Gastrocnemius medialis (tissue), 4 donors: ENCODE measurements at regions not wholly inside any gene's neighbourhood (a gene's known extent, or its start where the extent isn't known, plus 50 kb on each side); places are given as distances from the start of the nearest gene placed in this dataset.

Source experiments
- ATAC-seq, 2 donors: fragments of 150-250 bp; one replicate each; pipeline ENCODE4 v1.9.1; 2016
- DNase-seq, 2 donors: peaks; one replicate each; pipeline ENCODE4 v3.0.0-alpha.2; 2019
- H3K27ac ChIP-seq, 4 donors: fragments of 200-600 bp; sonication (generic); 1 replicate in 1 of 4; 2 replicates in 3 of 4; pipeline ENCODE4 v1.5.1; 2016 to 2018; ENCODE audit warnings: mild to moderate bottlenecking in 2 of 4, moderate library complexity in 1 of 4
- H3K27me3 ChIP-seq, 3 donors: fragments of 200-600 bp; sonication (generic) in 2 of 3; 1 replicate in 1 of 3; 2 replicates in 2 of 3; pipeline versions ENCODE4 v1.5.1 to v1.6.0; 2016 to 2019; ENCODE audit warnings: mild to moderate bottlenecking in 1 of 3, moderate library complexity in 1 of 3
- H3K36me3 ChIP-seq, 2 donors: fragments of 200-600 bp; sonication (generic) in 1 of 2; one replicate each; pipeline ENCODE4 v1.5.1; 2017 to 2018
- H3K4me1 ChIP-seq, 2 donors: fragments of 200-600 bp; sonication (generic) in 1 of 2; one replicate each; pipeline ENCODE4 v1.5.1; 2016 to 2017; ENCODE audit warnings: mild to moderate bottlenecking in 2 of 2
- H3K4me3 ChIP-seq, 4 donors: fragments of 200-600 bp; sonication (generic) in 3 of 4; 1 replicate in 1 of 4; 2 replicates in 3 of 4; pipeline ENCODE4 v1.5.1; 2016 to 2019; ENCODE audit warnings: mild to moderate bottlenecking in 2 of 4
- H3K9me3 ChIP-seq, 3 donors: fragments of 200-600 bp; sonication (generic) in 2 of 3; 1 replicate in 1 of 3; 2 replicates in 2 of 3; pipeline ENCODE4 v1.5.1; 2016 to 2019
- POLR2A ChIP-seq, 2 donors: fragments of 450-650 bp; IDR thresholded peaks; one replicate each; pipeline ENCODE4 v1.6.1; 2017; ENCODE audit warnings: antibody characterized with exemption in 2 of 2, mild to moderate bottlenecking in 2 of 2, moderate library complexity in 2 of 2
- in situ Hi-C, 4 donors: fragments of 200-750 bp; cut with MboI; loops; one replicate each; pipeline versions ENCODE4 v1.15.0 to v1.8.0; 2017; ENCODE audit warnings: low sequenced_read_pairs in 4 of 4
- intact Hi-C: fragments of 100-400 bp; cut with DNase I; formaldehyde crosslinking; loops from one replicate; pipeline ENCODE4 v1.15.1; 2023; ENCODE audit warnings: low total_unique reads
- TF ChIP-seq, protein P1 (sequence below), 5 experiments: fragments of 450-650 bp in 3 of 5; fragments of 200-600 bp in 2 of 5; sonication (generic) in 2 of 5; IDR thresholded peaks in 4 of 5; conservative IDR thresholded peaks in 1 of 5; 1 replicate in 4 of 5; 2 replicates in 1 of 5; pipeline ENCODE4 v1.5.1; 2016 to 2019; ENCODE audit warnings: antibody characterized with exemption in 5 of 5, mild to moderate bottlenecking in 3 of 5, moderate library complexity in 3 of 5

DNA sequence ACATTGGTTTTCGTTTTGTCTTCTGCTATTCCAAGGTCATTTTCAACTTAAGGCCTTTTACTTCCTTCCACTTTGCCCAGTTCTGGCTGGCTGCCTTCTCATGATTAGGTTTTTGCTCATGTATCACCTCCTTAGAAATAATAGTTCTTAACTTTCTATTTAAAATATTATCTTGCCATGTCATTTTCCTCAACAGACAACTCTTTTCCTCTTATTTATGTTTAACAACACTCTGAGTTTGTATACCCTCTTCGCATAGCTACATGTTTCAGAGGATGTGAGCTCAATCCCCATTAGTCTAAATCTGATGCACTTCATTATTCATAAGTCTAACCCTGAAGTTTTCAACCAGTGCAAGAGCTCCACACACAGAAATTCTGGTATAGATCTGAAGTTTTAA lies 299.1 kb downstream of the BCHE start:
- intact Hi-C loops (no loop called here), in situ Hi-C loops (no loop called here)
- Histone ChIP-seq H3K4me1 (no peaks in the 10 kb centered on the region), H3K27ac (no peak overlapping the region), H3K4me3 (no peak overlapping the region), H3K9me3 (no peaks in the 10 kb centered on the region), H3K36me3 (no peaks in the 10 kb centered on the region), H3K27me3 (no peaks in the 10 kb centered on the region)
- TF ChIP-seq POLR2A (IDR thresholded peaks at IDR 0.05), result no peak
- TF ChIP-seq, protein P1, sequence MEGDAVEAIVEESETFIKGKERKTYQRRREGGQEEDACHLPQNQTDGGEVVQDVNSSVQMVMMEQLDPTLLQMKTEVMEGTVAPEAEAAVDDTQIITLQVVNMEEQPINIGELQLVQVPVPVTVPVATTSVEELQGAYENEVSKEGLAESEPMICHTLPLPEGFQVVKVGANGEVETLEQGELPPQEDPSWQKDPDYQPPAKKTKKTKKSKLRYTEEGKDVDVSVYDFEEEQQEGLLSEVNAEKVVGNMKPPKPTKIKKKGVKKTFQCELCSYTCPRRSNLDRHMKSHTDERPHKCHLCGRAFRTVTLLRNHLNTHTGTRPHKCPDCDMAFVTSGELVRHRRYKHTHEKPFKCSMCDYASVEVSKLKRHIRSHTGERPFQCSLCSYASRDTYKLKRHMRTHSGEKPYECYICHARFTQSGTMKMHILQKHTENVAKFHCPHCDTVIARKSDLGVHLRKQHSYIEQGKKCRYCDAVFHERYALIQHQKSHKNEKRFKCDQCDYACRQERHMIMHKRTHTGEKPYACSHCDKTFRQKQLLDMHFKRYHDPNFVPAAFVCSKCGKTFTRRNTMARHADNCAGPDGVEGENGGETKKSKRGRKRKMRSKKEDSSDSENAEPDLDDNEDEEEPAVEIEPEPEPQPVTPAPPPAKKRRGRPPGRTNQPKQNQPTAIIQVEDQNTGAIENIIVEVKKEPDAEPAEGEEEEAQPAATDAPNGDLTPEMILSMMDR (IDR thresholded peaks at IDR 0.05 in 4 of 5, conservative IDR thresholded peaks at IDR 0.05 in 1 of 5), result no peak
- no peak for DNase-seq
- ATAC-seq, result no peak

DNA sequence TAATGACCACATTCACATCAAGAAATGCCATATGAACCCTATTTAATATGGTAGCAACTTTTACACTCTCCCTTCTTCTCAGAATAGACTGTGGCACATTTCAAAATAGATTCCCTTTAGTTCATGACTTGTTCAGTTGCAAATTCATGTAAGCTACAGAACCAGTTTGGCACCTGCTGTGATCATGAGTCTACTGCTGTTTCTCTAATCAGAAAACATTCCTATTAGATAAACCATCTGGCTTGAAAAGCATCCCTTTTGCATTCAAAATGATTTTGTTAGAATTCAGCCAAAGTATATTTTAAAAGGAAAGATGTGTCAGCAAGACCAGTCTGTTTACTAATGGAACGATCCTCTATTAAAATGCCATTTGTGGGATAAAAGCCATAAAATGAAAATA lies 304.4 kb downstream of the BCHE start:
- intact Hi-C loops (no loop called here), in situ Hi-C loops (no loop called here)
- H3K27me3 ChIP-seq, result no peaks in the 10 kb centered on the region
- ATAC-seq (no peak), DNase-seq (no peak)
- H3K27ac ChIP-seq, result no peak overlapping the region
- no peak overlapping the region for H3K4me3 ChIP-seq
- H3K4me1 ChIP-seq, result no peaks in the 10 kb centered on the region
- H3K36me3 ChIP-seq, result no peaks in the 10 kb centered on the region
- H3K9me3 ChIP-seq, result no peaks in the 10 kb centered on the region
- no peak for TF ChIP-seq POLR2A (IDR thresholded peaks at IDR 0.05)
- TF ChIP-seq, protein P1 (IDR thresholded peaks at IDR 0.05 in 4 of 5, conservative IDR thresholded peaks at IDR 0.05 in 1 of 5), result no peak

DNA sequence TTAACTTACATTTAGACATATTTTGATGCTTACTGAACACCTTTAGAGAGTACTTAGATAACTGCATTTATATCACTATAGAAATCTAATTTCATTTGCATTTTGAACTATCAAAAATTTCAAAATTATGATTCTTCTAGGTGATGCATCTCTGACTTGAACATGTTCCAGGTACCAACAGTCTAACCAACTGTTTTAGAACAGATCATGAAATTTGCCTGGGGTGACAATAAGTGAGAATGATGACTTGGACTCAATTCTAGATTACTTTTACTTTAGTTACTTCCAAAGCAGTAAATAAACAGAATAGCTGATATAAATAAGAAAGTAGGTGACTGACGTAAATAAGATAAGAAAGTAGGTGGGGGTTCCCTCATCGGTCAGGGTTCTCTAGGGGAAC lies 307.8 kb downstream of the BCHE start:
- TF ChIP-seq POLR2A (IDR thresholded peaks at IDR 0.05), result no peak
- TF ChIP-seq, protein P1 (IDR thresholded peaks at IDR 0.05 in 4 of 5, conservative IDR thresholded peaks at IDR 0.05 in 1 of 5), result no peak
- in situ Hi-C loops, result no loop called here
- no peak for DNase-seq
- Histone ChIP-seq H3K36me3 (no peaks in the 10 kb centered on the region), H3K4me1 (no peaks in the 10 kb centered on the region), H3K4me3 (no peak overlapping the region), H3K27me3 (no peaks in the 10 kb centered on the region), H3K9me3 (no peaks in the 10 kb centered on the region), H3K27ac (no peak overlapping the region)
- no peak for ATAC-seq
- intact Hi-C loops, result no loop called here

DNA sequence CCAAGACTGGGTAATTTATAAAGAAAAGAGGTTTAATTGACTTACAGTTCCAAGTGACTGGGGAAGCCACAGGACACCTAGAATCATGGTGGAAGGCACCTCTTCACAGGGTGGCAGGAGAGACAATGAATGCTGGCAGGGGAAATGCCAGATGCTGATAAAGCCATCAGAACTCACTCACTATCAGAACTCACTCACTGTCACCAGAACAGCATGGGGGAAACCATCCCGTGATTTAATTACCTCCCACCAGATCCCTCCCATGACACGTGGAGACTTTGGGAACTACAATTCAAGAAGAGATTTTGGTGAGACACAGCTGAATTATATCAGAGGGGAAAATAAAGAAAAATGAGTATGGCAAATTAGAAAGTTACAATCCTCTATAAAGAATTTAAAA lies 310.9 kb downstream of the BCHE start:
- Histone ChIP-seq H3K27me3 (no peaks in the 10 kb centered on the region), H3K36me3 (no peaks in the 10 kb centered on the region), H3K4me3 (no peak overlapping the region), H3K9me3 (no peaks in the 10 kb centered on the region), H3K4me1 (no peaks in the 10 kb centered on the region), H3K27ac (no peak overlapping the region)
- TF ChIP-seq, protein P1 (IDR thresholded peaks at IDR 0.05 in 4 of 5, conservative IDR thresholded peaks at IDR 0.05 in 1 of 5), result no peak
- TF ChIP-seq POLR2A (IDR thresholded peaks at IDR 0.05), result no peak
- ATAC-seq, result no peak
- DNase-seq, result no peak
- in situ Hi-C loops, result no loop called here
- intact Hi-C loops, result no loop called here

DNA sequence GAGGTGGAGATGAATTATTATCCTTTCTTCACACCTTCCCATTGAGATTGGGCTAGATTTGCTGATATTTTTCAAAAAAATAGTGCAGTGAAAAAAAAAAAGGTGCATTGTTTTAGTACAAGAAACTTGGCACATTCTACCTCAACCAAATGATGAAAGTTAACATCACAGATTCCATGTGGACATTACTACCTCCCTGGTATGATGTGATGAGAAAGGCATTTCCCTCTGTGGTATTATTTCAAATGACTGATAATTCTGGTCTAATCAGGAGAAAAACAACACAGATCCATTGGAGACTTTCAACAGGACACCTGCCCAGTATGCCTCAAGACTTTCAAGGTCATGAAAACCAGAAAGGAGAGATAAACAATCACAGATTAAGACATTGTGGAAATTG lies 313.4 kb downstream of the BCHE start:
- no peak for DNase-seq
- Histone ChIP-seq H3K4me3 (no peak overlapping the region), H3K27me3 (no peaks in the 10 kb centered on the region), H3K9me3 (no peaks in the 10 kb centered on the region), H3K4me1 (no peaks in the 10 kb centered on the region), H3K27ac (no peak overlapping the region), H3K36me3 (no peaks in the 10 kb centered on the region)
- in situ Hi-C loops (no loop called here), intact Hi-C loops (no loop called here)
- ATAC-seq, result no peak
- TF ChIP-seq, protein P1 (IDR thresholded peaks at IDR 0.05 in 4 of 5, conservative IDR thresholded peaks at IDR 0.05 in 1 of 5), result no peak
- no peak for TF ChIP-seq POLR2A (IDR thresholded peaks at IDR 0.05)
